HG03521 (cell line): ENCODE measurements at regions not wholly inside any gene's neighbourhood (a gene's known extent, or its start where the extent isn't known, plus 50 kb on each side); places are given as distances from the start of the nearest gene placed in this dataset.
"Not testable (repeated sequence)": the region's sequence is repeated elsewhere in the genome, so short reads cannot be mapped to it uniquely, and the experiment has no call there.

Experiments
- ATAC-seq: cut with Tn5 transposase; IDR thresholded peaks from one replicate; pipeline ENCODE4 v1.9.1; 2021; ENCODE audit warnings: mild to moderate bottlenecking, moderate library complexity; ENCODE audit not compliant: unreplicated experiment

DNA sequence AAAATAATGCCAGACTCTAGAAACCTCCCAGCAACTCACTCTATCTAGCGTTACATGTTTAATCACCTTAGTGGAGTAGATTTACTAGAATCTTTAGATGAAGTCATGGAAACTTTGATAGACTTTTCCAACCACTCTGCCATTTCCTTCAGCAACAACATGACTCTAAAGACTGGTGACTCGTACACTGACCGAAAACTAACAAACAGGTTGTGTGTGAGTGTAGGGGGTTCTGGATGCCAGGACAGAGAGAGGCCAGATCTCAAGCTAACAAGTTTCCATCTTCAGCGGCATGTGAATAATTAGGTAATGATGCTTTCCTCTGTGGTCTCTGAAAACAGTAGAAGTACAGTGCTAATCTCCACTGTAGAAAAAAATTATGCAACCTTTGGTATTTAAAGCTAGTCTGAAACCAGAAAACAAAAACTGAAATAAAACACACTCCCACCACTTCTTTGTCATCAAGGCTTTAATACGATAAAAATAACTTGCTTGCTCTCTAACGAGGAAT lies 286.4 kb downstream of the PRDM5 start:
- ATAC-seq, result no peak

DNA sequence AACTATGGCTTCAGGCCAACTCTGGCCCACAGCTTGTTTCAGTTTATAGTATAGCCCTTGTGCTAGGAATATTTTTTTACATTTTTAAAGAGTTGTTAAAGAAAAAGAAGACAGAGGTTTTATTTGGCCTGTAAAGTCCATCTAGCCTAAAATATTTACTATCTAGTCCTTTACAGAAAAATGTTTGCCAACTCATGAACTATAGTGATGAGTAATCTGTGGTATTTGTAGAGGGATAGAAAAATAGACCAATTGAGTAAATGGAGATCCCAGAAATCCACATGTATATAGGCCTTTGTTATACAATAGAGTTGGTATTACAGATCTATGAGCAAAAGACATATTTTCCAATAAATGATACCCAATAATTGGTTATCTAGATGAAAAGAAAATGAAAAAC lies 288.7 kb downstream of the PRDM5 start:
- no peak for ATAC-seq

- no peak for ATAC-seq
Observed at GRCh38 chr4:120630427-120630826, 292.1 kb downstream of the PRDM5 start.

- no peak for ATAC-seq
Observed at GRCh38 chr4:120629546-120630108, 292.9 kb downstream of the PRDM5 start.

DNA sequence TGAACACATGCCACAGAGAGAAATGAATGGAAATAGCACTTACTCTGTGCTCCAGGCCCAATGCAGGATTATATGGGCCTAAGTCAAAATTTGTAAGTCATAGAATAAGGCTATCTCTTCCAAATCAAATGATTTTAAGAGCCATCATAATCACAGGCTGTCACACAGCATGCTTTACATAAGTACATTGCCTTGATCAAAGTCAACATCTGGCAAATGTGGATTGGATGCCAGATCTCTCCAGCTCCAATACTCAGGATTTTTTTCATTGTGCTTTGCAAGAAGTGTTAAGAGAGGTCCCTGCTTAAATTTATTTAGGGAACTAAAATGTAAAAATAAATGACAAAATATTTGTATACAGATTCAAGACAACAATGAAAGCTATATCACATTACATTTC lies 299.9 kb downstream of the PRDM5 start:
- no peak for ATAC-seq

GRCh38 chr4:120617171-120617570 lies 305.4 kb downstream of the PRDM5 start:
- ATAC-seq, result no peak

DNA sequence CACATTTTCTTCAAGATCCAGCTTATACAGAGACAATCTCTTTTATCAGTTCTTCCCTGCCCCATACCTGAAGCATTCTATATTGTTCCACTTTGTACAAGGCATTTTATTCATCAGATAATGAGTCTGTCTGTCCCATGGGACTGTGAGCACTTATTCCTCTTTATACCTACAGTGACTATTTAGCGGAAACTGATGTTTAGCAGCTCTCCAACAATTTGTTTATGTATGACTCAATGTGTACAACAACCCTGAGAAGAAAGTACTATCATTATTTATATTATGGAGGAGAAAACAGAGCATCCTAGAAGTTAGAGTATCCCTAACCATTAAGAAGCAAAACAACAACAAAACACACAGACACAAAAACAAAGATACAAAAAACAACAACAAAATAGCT lies 306.5 kb downstream of the PRDM5 start:
- ATAC-seq, result no peak

DNA sequence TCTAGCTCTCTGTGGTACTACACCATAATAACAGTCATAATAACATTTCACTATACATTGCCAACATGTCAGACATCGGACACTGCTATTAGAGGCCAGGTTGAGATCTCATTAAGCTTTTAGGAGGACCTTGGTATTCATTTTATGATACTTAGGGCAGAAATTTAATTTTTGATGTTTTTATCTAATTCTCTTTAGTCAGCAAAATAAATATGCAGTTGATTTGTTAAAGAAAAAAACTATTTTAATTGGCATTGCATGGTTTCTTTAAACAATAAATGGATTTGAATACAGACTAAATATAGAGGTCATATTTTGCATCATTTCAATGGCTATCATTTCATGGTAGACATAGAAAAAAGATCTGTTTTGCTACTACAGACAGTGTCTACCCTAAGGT lies 308.7 kb downstream of the PRDM5 start:
- no peak for ATAC-seq

- ATAC-seq, result no peak
Observed at GRCh38 chr4:120611092-120611491, 311.4 kb downstream of the PRDM5 start.

DNA sequence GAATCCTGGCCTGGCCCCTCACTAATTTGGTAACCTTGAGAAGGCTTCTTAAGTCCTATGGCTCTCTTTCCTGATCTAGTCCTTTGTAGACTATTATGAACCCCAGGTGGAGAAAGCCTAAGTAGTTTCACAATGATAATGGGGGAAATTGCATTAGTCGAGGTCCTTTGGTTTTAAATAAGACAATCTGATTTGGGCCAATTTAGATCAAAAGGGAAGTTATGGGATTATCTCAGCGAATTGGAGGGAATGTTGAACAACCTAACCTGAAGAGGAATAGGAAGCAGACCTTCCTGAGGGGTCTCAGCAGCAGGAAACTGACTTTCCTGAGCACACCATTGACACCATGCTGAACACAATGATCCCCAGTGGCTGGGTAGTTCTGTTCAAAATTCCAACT lies 331.5 kb downstream of the PRDM5 start:
- no peak for ATAC-seq

DNA sequence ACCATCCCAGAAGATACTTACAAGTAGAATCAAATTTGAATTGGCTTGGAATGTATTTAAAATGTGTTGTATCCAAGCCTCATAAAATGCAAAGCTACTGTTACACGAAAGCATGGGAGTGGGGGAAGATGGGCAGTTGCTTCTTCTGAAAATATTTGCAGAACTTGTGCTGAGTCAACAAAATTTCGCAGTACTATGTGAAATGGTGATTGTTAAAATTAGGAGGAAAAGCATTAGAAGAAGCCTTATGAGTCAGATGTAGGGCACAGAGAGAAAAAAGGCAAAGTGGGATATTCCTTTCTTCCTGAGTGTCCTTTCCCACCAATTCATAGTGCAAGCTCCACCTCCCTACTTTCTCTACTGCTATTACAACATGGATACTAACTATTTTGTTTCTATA lies 332.7 kb downstream of the PRDM5 start:
- no peak for ATAC-seq

GRCh38 chr4:120568731-120569130 lies 353.8 kb downstream of the PRDM5 start:
- ATAC-seq, result no peak

DNA sequence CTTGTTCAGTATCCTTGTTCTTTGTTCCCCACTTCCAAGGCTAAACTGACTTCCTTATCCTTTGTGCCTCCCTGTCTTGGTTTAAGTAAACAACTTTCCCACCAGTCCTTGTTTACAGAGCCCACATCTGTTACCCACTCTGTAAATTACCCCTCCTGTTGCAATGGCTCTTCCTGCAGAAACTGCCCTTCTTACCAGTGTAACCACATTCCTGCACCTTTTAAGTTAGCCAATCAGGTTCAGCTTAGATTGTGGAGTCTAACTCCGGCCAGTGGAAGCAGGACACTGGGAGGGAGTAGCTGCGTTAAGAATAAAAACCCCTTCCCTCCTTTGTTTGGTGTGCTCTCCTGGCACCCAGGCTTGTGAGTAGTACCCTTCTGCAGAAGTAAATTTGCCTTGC lies 360.9 kb downstream of the PRDM5 start:
- ATAC-seq, result no peak

GRCh38 chr4:120557372-120557771 lies 365.2 kb downstream of the PRDM5 start:
- ATAC-seq, result no peak

GRCh38 chr4:120555058-120555457 lies 367.5 kb downstream of the PRDM5 start:
- ATAC-seq, result no peak

- no peak for ATAC-seq
Observed at GRCh38 chr4:120554086-120554485, 368.4 kb downstream of the PRDM5 start.

DNA sequence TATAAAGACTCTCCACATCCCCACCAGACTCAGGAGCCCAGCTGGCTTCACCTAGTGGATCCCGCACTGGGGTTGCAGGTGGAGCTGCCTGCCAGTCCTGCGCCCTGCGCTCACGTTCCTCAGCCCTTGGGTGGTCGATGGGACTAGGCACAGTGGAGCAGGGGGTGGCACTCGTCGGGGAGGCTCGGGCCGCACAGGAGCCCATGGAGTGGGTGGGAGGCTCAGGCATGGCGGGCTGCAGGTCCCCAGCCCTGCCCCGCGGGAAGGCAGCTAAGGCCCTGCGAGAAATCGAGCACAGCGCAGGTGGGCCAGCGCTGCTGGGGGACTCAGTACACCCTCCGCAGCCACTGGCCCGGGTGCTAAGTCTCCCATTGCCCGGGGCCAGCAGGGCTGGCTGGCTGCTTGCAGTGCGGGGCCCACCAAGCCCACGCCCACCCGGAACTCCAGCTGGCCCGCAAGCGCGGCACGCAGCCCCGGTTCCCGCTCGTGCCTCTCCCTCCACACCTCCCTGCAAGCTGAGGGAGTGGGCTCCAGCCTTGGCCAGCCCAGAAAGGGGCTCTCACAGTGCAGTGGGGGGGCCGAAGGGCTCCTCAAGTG lies 371.8 kb downstream of the PRDM5 start:
- ATAC-seq, result not testable (repeated sequence)

DNA sequence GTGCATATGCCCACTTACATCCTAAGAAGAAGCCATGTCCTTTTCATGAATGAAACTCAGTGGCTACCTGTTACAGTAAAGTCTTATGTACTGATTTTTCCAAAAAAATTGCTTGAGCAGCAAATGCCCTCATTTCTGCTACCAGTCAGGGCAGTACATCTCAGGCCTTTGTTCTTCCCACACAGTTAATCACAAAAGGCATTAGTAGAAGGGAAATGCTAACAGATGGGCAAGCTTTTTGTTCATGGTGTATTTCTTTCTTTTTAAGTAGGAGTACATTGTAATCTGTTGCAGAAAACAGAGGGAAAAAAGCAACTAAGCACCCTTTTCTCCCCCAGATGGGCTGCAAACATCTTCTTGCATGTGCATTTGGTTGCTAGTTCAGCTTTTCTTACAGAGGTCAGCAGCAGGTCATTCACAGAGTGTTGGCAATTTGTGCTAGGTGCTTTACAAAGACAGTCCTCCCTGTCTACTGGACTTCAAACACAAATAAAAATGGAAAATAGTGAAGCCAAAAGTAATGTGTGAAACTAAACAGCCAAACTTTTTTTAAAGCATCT lies 373.4 kb downstream of the PRDM5 start:
- no peak for ATAC-seq

DNA sequence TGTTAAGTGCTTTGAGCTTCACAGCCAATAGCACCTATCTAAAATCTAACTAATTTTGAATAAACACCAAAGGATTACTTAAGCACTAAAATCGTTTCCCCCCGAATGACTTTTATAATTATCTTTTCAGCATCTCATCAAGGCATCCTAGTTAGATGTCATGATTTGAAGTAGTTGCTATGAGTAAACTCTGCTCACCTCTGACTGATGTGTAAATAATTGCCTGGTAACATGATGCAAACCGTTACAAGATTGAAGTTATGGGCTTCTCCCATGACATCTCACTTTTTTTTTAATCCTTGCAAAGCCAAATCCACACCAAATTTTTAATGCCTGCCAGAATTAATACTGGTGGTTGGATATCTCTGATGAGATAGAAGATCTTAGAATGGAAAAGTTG lies 377.1 kb downstream of the PRDM5 start:
- no peak for ATAC-seq

DNA sequence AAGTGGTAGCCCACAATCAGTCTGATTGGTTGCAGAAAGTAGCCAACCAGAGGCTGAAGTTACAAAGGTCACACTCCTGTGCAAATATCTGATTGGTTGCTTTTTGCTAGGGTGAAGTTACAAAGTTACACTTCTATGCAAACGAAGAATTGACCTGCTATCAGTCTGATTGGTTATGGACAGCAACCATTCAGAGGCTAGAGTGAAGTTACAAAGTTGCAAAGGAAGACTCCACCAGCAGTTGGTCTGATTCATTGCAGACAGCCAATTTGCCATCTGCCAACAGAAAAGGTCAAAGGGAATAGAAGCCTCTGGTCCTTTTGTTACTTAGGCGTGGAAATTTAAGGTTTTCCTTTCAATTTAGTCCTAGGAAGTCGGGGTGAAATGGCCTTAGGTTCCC lies 377.7 kb downstream of the PRDM5 start:
- no peak for ATAC-seq

- ATAC-seq, result no peak
Observed at GRCh38 chr4:120540625-120541024, 381.9 kb downstream of the PRDM5 start.

DNA sequence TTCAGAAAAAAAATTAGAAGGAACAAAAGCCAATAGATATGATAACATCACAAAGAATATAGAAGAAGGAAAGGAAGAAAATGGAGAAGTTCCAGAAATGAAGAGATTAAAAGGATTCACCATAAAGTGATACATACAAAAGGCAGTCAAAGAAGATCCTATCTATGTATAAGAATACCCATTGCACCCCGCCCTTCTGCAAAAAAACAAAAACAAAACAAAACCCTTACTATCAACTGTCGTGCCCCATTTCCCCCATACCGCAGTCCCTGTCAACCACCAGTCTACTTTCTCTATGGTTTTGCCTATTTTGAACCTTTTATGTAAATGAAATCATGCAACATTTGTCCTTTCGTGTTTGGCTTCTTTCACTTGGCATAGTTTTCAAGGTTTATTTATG lies 385.6 kb downstream of the PRDM5 start:
- ATAC-seq, result no peak

DNA sequence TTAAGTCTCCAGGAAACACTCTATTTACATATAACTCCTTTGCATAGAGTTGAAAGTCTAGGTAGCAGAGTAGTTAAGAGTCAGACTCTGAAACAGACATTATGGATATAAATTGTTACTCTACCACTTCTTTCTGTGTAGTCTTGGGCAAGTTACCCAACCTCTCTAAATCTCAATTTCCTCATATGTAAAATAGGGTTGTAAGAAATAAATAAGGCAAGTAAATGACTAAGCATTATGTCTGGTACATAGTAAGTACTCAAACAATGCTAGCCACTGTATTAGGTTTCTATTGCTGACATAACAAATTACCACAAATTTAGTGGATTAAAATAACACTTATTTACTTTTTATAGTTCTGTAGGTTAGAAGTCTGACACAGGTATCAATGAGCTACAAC lies 394.1 kb downstream of the PRDM5 start:
- ATAC-seq, result no peak
